Vagina (tissue), 2 donors: ENCODE measurements at regions not wholly inside any gene's neighbourhood (a gene's known extent, or its start where the extent isn't known, plus 50 kb on each side); places are given as distances from the start of the nearest gene placed in this dataset.

ENCODE experiments used
- CTCF ChIP-seq, 3 experiments: fragments of 450-650 bp in 2 of 3; fragments of 200-600 bp in 1 of 3; sonication (generic) in 1 of 3; IDR thresholded peaks; one replicate each; pipeline ENCODE4 v1.5.1; 2017 to 2019; ENCODE audit warnings: antibody characterized with exemption in 3 of 3, mild to moderate bottlenecking in 2 of 3, moderate library complexity in 2 of 3
- POLR2A ChIP-seq, 2 donors: fragments of 450-650 bp; IDR thresholded peaks; one replicate each; pipeline ENCODE4 v1.6.1; 2017; ENCODE audit warnings: antibody characterized with exemption in 2 of 2, mild to moderate bottlenecking in 2 of 2, moderate library complexity in 2 of 2
- POLR2AphosphoS5 ChIP-seq, 2 donors: sonication (generic); formaldehyde crosslinking; IDR thresholded peaks; one replicate each; pipeline ENCODE4 v1.9.0; 2017; ENCODE audit warnings: antibody characterized with exemption in 2 of 2, mild to moderate bottlenecking in 2 of 2, low read depth in 1 of 2; ENCODE audit not compliant: insufficient read depth in 1 of 2

- TF ChIP-seq POLR2A (IDR thresholded peaks at IDR 0.05) = no peak
- TF ChIP-seq CTCF (IDR thresholded peaks at IDR 0.05) = no peak
- no peak for TF ChIP-seq POLR2AphosphoS5 (IDR thresholded peaks at IDR 0.05; ENCODE audit: insufficient read depth in 1 of 2, low read depth in 1 of 2)
These were observed 245.1 kb downstream of the DHX15 start for GRCh38 chr4:24339260-24339659.
